Upper lobe of left lung (tissue), 4 donors: ENCODE measurements at regions not wholly inside any gene's neighbourhood (a gene's known extent, or its start where the extent isn't known, plus 50 kb on each side); places are given as distances from the start of the nearest gene placed in this dataset.

Experiments used
- CTCF ChIP-seq, 6 experiments: fragments of 450-650 bp in 4 of 6; fragments of 200-600 bp in 2 of 6; sonication (generic) in 2 of 6; IDR thresholded peaks; one replicate each; pipeline ENCODE4 v1.5.1; 2016 to 2019; ENCODE audit warnings: antibody characterized with exemption in 6 of 6
- EP300 ChIP-seq, 4 donors: sonication (generic); formaldehyde crosslinking; IDR thresholded peaks; one replicate each; pipeline ENCODE4 v1.5.1; 2017; ENCODE audit warnings: antibody characterized with exemption in 4 of 4, control low read depth in 2 of 4
- POLR2A ChIP-seq, 4 donors: fragments of 450-650 bp; IDR thresholded peaks; one replicate each; pipeline ENCODE4 v1.5.1; 2016 to 2017; ENCODE audit warnings: antibody characterized with exemption in 4 of 4, mild to moderate bottlenecking in 2 of 4
- POLR2AphosphoS5 ChIP-seq, 2 donors: sonication (generic); formaldehyde crosslinking; IDR thresholded peaks; one replicate each; pipeline ENCODE4 v1.5.1; 2017; ENCODE audit warnings: antibody characterized with exemption in 2 of 2

- TF ChIP-seq POLR2A (IDR thresholded peaks at IDR 0.05) (no peak), EP300 (IDR thresholded peaks at IDR 0.05) (no peak), CTCF (IDR thresholded peaks at IDR 0.05) (no peak), POLR2AphosphoS5 (IDR thresholded peaks at IDR 0.05) (no peak)
Measured at GRCh38 chr7:34322841-34323240, 335.2 kb upstream of the NPSR1 start.
